Stimulated activated CD4-positive, alpha-beta T cell treated with anti-CD3 and anti-CD28 coated beads, Interleukin-4, amount 100 ng/mL, for 48 hours (primary cell): ENCODE measurements at regions not wholly inside any gene's neighbourhood (a gene's known extent, or its start where the extent isn't known, plus 50 kb on each side); places are given as distances from the start of the nearest gene placed in this dataset.

Source experiments
- DNase-seq, 2 donors: peaks; one replicate each; pipeline ENCODE4 v3.0.0-alpha.2; 2020; ENCODE audit warnings: low read depth in 2 of 2

- no peak for DNase-seq
Measured at GRCh38 chr14:99077844-99078236, 194.2 kb downstream of the BCL11B start.

- DNase-seq, result no peak
Measured at GRCh38 chr14:99078426-99078825, 193.6 kb downstream of the BCL11B start.

GRCh38 chr14:99079061-99079727 is 192.8 kb downstream of the BCL11B start:
- no peak for DNase-seq

- DNase-seq, result no peak
Measured at GRCh38 chr14:99080306-99080705, 191.7 kb downstream of the BCL11B start.

- DNase-seq, result no peak
Measured at GRCh38 chr14:99081156-99081765, 190.7 kb downstream of the BCL11B start.

GRCh38 chr14:99081880-99082279 is 190.1 kb downstream of the BCL11B start:
- DNase-seq, result no peak

- no peak for DNase-seq
Measured at GRCh38 chr14:99093532-99094517, 178.2 kb downstream of the BCL11B start.

GRCh38 chr14:99094901-99095300 is 177.1 kb downstream of the BCL11B start:
- DNase-seq, result no peak

GRCh38 chr14:99095369-99095768 is 176.6 kb downstream of the BCL11B start:
- DNase-seq, result no peak

- no peak for DNase-seq
Measured at GRCh38 chr14:99098199-99098598, 173.8 kb downstream of the BCL11B start.

GRCh38 chr14:99099051-99099787 is 172.8 kb downstream of the BCL11B start:
- no peak for DNase-seq

- DNase-seq, result no peak
Measured at GRCh38 chr14:99100497-99101270, 171.3 kb downstream of the BCL11B start.

GRCh38 chr14:99101855-99102461 is 170.0 kb downstream of the BCL11B start:
- DNase-seq, result no peak

GRCh38 chr14:99116741-99117295 is 155.2 kb downstream of the BCL11B start:
- no peak for DNase-seq

GRCh38 chr14:99117671-99118045 is 154.3 kb downstream of the BCL11B start:
- DNase-seq, result no peak

GRCh38 chr14:99118046-99118721 is 153.8 kb downstream of the BCL11B start:
- DNase-seq, result no peak

- DNase-seq, result no peak
Measured at GRCh38 chr14:99118946-99119345, 153.1 kb downstream of the BCL11B start.
